ENCODE measurements at regions not wholly inside any gene's neighbourhood (a gene's known extent, or its start where the extent isn't known, plus 50 kb on each side); places are given as distances from the start of the nearest gene placed in this dataset.
"Not testable (repeated sequence)": the region's sequence is repeated elsewhere in the genome, so short reads cannot be mapped to it uniquely, and the experiment has no call there.

DNA sequence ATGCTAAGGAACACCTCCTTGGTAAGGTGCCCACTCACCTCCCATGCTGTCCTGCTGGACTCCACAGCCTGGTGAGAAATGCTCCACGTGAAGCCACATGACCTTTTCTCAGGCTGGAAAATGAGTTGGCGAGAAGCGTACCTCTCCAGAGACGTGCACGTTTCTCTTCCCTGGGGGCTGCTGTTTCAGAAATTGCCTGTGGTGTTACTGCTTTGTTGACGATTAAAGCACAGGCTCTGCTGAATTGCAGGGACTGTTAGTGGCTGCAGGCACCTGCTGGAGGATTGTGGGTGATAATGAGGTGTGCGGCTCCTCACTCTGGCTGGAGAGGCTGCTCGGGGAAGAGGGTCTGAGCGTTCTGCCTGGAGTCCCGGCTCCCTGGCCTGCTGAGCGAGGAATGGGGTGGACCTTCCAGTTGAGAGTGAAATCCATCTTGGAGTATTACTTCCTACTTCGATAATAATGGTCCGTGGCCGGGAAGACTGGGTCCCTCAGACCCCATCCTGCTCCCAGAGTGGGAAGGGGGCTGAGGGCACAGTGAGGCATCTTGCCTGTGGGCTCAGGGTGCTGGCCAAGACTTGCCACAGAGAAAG is 199.3 kb upstream of the HDAC4 start:
- no peak for DNase-seq (ENCODE audit: low read depth)

DNA sequence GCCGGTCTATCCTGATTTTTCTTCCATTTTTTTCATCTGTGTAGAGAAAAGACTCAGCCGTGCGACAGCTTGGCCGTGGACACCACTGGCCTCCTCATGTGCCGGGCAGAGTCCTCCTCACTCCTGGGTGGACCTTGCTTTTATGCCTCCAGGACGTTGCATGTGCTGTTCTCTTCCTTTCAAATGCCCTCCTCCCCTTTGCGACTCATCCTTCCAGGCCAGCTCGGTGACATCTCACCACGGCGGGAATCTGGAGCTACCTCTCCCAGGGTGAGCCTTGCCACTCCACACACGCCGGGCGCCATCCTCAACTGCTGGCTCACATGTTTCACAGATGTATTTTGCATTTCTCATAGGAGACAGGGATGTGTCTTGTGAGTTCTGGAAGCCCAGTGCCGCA is 198.5 kb upstream of the HDAC4 start:
- no peak for DNase-seq (ENCODE audit: low read depth)

DNA sequence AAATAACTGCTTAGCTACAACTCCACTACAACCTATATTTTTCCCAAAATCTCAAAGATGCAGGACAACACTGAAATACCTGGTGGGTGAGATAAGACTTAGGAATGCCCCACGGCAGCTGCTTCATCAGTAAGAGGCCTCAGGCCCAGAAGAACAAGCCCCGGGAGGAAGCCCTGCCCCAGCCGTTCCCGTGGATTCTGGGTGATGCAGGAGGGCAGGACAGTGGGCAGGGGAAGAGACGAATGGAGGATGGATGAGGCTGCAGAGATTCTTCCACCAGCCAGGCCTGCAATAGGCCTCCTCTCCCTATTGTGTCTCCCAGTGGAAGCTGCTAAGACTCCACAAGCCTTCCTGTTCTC is 197.9 kb upstream of the HDAC4 start:
- DNase-seq (ENCODE audit: low read depth) = no peak

DNA sequence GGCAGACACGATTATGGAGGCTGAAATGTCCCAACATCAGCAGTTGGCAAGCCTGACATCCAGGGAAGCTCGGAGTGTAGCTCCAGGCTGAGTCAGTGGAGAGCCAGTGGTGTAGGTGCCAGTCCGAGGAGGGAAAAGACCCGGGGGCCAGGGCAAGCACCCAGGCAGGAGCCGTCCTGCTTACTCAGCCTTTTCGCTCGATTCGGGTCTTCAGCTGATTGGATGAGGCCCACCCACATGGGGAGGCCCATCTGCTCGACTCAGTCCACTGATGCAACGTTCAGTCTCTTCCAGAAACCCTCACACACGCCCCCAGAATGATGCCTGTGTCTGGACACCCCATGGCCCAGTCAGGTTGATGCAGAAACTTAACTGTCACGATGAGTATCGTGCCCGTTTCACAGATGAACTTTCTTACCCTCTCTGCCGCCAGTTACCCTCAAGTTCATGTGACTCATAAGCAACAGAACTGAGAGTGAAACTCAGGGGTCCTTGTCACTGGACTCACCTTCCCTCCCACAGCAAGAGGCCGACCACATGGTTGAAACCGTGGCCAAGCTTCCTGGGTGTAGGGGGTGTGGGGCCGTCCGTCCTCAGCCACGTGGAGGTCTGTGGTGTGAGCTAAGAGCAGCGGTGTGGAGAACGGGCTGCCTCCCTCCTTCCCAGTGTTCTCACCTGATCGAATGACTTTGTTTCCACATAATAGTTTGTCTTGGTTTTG is 197.4 kb upstream of the HDAC4 start:
- no peak for DNase-seq (ENCODE audit: low read depth)

DNA sequence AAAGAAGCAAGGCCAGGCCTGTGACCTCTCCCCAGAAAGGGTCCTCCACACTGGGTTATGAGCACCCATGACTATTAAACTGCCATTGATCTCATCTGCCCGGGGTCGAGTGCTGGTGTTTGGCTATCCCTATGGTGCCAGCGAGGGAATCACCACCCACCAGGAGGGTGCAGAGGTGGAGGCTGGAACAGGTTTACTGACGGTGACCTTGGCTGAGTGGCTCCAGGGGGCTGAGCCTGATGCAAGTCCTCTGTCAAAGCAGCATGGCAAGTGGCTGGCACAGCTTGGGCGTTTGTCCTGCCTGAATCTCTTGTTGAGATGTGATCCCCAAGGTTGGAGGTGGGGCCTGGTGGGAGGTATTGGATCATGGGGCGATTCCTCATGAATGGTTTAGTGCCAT is 196.4 kb upstream of the HDAC4 start:
- DNase-seq (ENCODE audit: low read depth) = no peak

DNA sequence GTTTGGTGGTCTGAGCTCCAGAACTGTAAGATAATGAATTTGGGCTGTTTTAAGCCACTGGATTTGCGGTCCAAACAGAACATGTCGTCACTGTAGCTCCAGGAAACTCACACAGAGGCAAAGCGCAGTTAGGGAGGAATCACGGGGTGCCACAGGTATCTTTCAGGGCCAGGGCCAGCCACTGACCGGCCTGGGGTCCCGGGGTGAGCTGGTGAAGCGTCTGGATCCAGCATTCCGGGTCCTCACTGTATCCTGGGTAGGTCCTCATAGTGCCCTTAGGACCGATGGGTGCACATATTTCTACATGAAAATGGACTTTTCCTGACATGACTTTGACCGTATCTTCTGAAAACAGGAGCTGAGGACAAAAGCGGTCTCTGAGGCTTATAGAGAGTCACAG is 196.0 kb upstream of the HDAC4 start:
- DNase-seq (ENCODE audit: low read depth) = no peak

DNA sequence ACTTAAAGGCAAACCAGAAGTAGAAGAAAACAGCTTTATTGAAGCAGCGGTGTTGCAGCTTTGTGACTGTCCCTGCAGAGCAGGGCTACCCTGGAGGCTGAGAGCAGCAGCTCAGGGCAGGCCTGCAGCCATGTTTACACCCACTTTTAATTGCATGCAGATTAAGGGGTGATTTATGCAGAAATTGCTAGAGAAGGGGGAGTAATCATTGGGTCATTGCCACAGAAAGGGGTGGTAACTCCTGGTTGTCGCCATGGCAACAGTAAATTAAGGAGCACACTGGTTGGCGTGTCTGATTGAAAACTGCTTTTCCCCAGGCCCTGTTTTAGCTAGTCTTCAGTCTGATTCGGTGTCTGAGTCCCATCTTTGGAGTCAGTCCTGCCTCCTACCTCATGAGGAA is 195.4 kb upstream of the HDAC4 start:
- no peak for DNase-seq (ENCODE audit: low read depth)

DNA sequence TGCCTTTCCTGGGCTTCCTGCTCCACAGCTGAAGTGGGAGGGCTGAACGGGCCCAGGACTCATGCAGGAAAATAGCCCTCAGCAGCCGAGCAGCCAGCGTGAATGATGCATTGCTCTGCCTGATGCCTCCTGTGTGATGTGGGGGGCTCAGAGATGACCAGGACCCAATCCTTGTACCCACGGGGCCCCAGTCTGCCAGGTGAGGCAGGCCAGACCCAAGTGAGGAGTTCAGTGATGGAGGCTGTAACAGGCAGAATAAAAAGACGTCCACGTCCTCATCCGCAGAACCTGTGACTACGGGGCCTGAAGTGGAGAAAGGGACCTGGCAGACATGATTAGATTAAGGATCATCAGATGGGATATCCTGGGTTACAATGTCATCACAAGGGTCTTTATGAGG is 194.9 kb upstream of the HDAC4 start:
- no peak for DNase-seq (ENCODE audit: low read depth)

DNA sequence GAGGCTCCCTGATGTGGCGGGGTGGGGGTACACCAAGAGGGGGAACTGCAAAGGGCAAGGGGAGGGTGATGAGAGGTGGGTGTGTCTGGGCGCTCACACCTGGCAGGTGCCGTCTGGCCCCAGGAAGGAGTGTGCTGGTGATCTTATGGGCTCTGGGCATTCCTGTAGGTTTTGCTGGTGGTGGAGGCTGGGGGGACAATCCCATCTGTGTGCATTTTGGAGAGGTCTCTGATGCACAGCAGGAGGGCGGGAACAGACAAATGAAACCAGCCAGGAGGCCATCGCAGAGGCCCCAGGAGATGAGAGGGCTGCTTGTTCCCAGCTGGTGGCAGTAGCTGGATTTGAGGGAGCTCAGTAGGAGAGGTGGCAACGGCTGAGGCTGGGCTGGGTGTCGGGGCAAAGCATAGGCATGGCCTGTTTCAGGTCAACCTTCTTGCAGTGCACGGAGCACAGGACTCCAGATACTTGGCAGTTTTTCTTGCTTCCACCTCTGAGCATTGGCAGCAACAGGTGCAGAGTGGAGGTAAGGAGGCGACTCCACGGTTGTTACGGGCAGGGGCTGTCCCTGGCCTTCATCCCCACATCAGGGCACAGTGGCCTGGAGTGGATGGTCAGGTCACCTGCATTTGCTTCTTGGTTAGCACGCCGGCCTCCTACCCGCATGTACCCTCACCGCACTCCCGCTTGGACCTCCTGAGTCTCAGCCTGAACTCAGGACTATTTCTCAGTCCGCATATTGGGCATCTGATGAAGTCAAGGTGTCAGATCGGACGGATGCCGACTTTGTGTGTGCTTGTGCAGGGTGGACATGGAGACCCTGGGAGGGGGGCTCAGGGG is 194.2 kb upstream of the HDAC4 start:
- no peak for DNase-seq (ENCODE audit: low read depth)

DNA sequence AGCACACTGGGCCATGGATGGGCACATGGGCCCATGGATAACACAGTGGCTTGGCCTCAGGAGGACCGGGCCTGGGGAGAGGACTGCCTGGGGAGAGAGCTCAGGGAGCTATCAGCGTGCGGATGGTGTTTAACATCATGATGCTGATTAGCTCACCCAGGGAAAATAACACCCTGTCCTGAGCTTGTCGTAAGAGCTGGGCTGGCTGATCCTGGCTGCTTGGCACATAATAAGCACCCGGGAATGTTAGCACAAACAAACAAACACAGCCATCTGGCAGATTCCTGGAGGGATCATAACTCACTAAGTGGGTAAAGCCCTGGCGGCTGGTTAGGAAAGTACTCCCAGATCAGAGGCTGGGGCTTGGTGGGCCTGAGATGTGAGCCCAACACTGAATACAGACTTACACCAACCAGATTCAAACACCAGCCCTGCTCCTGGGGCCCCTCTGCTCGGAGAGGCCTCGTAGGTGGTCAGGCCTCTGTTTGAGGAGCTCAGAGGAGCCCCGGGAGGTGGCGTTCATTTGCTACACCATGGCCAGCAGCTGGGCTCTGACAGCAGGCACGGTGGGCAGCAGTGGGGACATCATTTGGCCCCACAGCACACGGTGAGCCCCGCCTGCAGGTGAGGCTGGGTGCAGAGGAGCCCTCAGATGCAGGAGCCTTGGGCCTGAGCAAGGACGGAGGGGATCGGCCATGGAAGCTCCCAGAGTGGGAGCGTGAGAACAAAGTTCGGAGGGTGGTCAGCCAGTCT is 193.4 kb upstream of the HDAC4 start:
- DNase-seq (ENCODE audit: low read depth) = no peak

DNA sequence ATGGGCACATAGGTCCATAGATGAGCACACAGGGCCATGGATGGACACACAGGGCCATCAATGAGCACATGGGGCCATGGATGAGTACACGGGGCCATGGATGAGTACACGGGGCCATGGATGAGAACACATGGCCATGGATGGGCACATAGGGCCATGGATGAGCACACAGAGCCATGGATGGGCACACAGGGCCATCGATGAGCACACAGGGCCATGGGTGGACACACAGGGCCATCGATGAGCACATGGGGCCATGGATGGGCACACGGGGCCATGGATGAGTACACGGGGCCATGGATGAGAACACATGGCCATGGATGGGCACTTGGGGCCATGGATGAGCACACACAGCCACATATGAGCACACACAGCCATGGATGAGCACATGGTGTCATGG is 192.6 kb upstream of the HDAC4 start:
- DNase-seq (ENCODE audit: low read depth) = no peak

DNA sequence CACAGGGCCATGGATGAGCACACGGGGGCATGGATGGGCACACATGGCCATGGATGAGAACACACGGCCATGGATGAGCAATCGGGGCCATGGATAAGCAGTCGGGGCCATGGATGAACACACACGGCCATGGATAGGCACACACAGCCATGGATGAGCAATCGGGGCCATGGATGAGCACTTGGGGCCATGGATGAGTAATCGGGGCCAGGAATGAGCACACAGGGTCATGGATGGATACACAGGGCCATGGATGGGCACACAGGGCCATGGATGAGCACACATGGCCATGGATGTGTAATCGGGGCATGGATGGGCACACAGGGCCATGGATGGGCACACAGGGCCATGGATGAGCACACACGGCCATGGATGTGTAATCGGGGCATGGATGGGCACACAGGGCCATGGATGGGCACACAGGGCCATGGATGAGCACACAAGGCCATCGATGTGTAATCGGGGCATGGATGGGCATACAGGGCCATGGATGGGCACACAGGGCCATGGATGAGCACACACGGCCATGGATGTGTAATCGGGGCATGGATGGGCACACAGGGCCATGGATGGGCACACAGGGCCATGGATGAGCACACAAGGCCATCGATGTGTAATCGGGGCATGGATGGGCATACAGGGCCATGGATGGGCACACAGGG is 191.9 kb upstream of the HDAC4 start:
- not testable (repeated sequence) for DNase-seq (ENCODE audit: low read depth)

DNA sequence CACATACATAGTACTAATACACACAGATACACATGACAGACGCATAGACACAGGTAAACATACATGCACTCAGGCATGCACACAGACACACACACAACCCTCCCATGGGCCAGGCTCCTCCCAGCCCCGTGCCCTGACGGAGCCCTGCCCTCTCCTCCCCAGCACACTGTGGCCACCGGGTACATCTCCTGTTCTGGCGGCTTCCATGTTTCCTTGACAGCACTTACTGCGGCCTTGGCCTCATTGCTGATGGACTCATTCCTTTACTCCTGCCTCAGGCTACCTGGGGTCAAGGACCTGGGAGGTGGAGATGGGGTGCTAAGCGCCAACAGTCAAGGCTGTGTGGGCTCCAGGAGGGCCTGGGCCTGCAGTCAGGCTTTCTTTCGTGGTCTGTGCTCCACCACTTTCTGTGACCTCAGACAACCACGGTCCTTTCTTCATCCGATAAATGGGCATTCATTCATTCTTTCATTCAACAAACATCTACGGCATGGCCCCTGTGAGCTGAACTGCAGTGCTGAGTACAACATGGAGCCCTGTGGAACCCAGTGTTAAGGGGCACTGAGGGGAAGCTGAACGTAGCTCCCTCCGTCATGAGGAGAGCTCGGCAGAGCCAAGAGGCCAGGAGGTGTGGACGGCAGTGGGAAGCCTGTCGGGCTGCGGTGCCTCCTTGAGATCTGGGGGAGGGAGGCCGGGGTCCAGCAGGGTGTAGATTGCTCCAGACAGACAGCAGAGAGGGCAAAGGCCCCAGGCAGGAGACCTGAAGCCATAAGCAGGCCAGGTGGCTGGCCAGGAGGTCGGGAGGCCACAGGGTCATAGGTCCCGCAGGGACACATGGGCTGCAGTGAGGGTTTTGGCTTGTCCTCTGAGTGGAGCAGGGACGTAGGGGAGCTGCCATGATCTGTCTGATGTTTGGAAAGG is 190.4 kb upstream of the HDAC4 start:
- DNase-seq (ENCODE audit: low read depth) = no peak

DNA sequence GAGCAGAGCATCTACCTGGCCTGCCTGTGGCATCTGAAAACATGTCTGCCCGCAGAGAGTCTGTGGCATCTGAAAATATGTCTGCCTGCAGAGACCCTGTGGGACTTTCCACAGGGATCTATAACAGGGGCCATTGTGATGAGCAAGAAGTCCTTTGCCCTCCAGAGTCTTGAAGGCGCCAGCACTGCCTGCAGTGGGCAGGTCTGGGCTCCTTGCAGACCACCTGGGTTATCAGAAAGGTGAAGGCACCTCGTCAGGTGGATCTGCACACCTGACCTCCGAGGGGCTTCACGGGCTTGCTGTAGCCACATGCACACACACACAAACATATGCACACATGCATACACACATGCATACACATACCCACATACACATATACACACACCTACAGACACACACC is 189.5 kb upstream of the HDAC4 start:
- DNase-seq (ENCODE audit: low read depth) = no peak

DNA sequence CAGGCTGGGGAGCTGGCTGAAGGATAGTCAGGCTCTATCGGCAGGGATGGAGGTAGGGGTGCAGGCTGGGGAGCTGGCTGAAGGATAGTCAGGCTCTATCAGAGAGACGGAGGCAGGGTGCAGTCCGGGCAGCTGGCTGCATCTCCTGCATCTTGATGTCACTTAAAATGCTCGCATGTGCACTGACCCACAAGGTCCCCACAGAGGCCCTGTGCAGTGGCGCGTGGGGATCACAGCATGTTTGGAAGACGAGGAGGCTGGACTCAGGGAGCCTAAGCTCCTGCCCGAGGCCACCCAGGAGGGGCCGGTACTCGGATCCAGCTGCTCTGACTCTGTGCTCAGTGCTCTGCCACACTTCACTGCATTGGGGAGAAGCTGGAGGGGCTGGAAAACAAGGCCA is 189.0 kb upstream of the HDAC4 start:
- no peak for DNase-seq (ENCODE audit: low read depth)

DNA sequence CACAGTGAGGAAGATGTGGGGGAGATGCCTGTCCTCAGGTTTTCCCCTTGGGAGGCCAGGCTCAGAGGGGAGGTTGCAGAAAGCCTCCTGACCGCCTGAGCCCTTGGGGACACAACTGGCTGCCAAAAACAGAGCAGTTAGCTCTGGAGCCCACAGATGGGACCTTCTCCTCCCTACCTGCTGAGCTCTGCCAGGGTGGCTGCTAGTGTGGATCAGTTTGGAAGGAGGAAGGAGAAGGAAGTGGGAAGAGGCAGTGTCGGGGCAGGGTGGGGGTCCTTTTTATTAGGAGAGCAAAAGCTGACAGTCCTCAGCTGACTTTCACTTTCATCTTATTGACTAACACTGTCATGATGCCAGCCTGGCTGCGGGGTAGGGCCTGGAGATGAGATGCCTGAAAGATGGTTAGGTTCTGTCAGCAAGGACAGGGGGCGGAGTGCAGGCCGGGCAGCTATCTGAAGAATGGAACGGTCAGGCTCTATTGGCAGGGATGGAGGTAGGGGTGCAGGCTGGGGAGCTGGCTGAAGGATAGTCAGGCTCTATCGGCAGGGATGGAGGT is 188.5 kb upstream of the HDAC4 start:
- DNase-seq (ENCODE audit: low read depth) = no peak

DNA sequence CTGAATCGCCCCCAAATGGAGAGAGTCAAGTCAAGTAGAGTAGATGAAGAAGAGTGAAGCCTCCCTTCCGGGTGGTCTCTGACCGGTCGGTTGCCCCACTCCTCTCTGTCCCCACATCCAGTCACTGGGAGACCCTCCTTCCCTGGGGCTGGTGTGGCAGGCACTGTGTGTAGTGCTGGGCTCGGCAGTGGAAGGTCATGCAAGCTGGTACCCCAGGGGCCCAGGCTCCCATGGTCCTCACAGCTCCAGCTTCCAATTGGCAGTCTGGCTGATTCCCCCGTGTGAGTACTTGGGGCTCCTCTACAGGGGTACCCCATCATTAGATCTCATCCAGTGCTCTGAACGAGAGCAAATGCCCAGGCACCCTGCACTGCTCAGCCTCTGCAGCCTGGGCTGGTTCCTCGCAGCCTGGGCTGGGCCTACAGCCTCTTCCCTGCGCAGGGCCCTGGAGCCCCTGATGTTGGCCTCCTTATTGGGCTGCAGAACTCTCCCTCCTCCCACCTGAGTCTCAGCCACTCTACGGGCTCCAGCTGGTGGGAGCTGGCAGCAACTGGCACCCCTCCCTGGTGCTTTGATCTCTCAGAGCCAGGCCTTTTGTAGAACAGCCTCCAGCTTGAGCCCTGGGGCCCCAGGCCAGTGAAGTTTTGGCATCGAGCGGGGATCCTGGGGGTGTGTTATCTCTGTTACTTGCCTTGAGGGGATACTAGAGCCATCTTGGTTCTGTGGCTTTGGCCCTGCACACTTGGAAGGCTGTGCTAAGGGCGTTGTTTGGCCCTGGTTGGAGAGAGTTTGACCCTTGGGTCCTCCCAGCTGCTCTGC is 187.8 kb upstream of the HDAC4 start:
- DNase-seq (ENCODE audit: low read depth) = no peak

DNA sequence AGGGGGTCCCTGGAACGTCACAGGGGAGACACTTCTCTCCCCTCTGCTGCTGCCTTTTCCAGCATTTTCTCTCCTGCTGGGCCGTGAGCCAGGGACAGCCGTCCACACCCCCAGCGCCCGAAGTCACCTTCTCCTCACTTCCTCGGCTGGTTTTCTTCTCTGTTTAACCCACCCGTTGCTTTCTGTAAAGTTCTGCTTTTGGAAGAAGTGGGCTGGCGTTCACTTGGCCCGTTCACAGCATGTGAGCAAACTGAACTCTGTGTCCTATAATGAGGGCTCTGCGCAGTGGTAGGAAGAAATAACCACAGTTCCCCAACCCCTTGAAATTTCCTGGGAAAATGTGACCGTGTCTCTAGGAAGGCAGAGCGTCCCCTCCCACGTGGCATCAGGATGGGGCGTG is 187.0 kb upstream of the HDAC4 start:
- no peak for DNase-seq (ENCODE audit: low read depth)

DNA sequence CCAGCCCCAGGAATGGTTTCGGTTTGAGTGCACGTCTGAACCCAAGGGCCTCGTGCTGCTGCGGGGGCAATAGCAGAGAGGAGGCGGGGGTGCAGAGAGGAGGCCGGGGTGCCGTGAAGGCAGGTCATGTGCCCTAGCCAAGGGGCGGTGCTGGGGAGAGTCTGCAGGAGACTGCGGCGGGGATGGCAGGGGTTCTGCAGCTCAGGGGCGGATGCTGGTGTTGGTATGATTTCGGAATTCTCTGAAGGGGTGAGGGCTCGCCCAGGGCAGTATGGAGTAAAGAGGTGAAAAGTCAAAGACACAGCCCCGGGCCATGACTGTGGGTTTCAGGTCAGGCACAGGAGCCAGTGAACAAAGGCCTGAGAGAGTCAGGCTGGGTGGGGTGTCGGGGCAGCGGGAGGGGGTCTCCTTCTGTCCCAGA is 186.5 kb upstream of the HDAC4 start:
- DNase-seq (ENCODE audit: low read depth) = no peak

All from GM04504 (cell line).